Limb (tissue), 2 donors: ENCODE measurements at regions not wholly inside any gene's neighbourhood (a gene's known extent, or its start where the extent isn't known, plus 50 kb on each side); places are given as distances from the start of the nearest gene placed in this dataset.
A peak's percentile ranks its signal among the peaks of the same experiment; 100 is the strongest.
"Not testable (repeated sequence)": the region's sequence is repeated elsewhere in the genome, so short reads cannot be mapped to it uniquely, and the experiment has no call there.

Experiments
- DNase-seq, 2 donors: peaks; one replicate each; pipeline ENCODE4 v3.0.0-alpha.2; 2016; ENCODE audit errors: extremely low spot score in 2 of 2

- no peak for DNase-seq
Observed at GRCh38 chr7:21314954-21315353, 112.9 kb upstream of the SP4 start.

GRCh38 chr7:21317966-21318915, 109.6 kb upstream of the SP4 start:
- DNase-seq: peak in 1 of 2 donors; percentile 40

- DNase-seq: no peak
Observed at GRCh38 chr7:21318916-21319270, 109.0 kb upstream of the SP4 start.

GRCh38 chr7:21326241-21326640, 101.6 kb upstream of the SP4 start:
- no peak for DNase-seq

GRCh38 chr7:21326921-21327320, 101.0 kb upstream of the SP4 start:
- DNase-seq: no peak

- DNase-seq: no peak
Observed at GRCh38 chr7:21327422-21328409, 100.2 kb upstream of the SP4 start.

- DNase-seq: no peak
Observed at GRCh38 chr7:21330462-21331178, 97.3 kb upstream of the SP4 start.

GRCh38 chr7:21334906-21335305, 93.0 kb upstream of the SP4 start:
- no peak for DNase-seq

- no peak for DNase-seq
Observed at GRCh38 chr7:21336743-21337142, 91.1 kb upstream of the SP4 start.

GRCh38 chr7:21338728-21339164, 89.1 kb upstream of the SP4 start:
- no peak for DNase-seq

- not testable (repeated sequence) for DNase-seq
Observed at GRCh38 chr7:21344900-21345299, 83.0 kb upstream of the SP4 start.

GRCh38 chr7:21345361-21345760, 82.5 kb upstream of the SP4 start:
- no peak for DNase-seq

- DNase-seq: no peak
Observed at GRCh38 chr7:21346297-21346696, 81.6 kb upstream of the SP4 start.

- DNase-seq: no peak
Observed at GRCh38 chr7:21352540-21353387, 75.1 kb upstream of the SP4 start.

GRCh38 chr7:21353388-21353780, 74.5 kb upstream of the SP4 start:
- no peak for DNase-seq

- DNase-seq: no peak
Observed at GRCh38 chr7:21354284-21354683, 73.6 kb upstream of the SP4 start.

GRCh38 chr7:21355406-21355874, 72.4 kb upstream of the SP4 start:
- no peak for DNase-seq

- no peak for DNase-seq
Observed at GRCh38 chr7:21356616-21357015, 71.3 kb upstream of the SP4 start.

- DNase-seq: no peak
Observed at GRCh38 chr7:21357151-21358097, 70.5 kb upstream of the SP4 start.
